Vagina (tissue), 2 donors: ENCODE measurements at regions not wholly inside any gene's neighbourhood (a gene's known extent, or its start where the extent isn't known, plus 50 kb on each side); places are given as distances from the start of the nearest gene placed in this dataset.

Experiments
- DNase-seq, 2 donors: peaks; one replicate each; pipeline ENCODE4 v3.0.0-alpha.2; 2017; ENCODE audit errors: extremely low spot score in 2 of 2
- H3K27ac ChIP-seq: fragments of 200-600 bp; sonication (generic); one replicate; pipeline ENCODE4 v1.5.1; 2019
- H3K27me3 ChIP-seq: fragments of 200-600 bp; sonication (generic); one replicate; pipeline ENCODE4 v1.5.1; 2019
- H3K36me3 ChIP-seq, 2 donors: fragments of 200-600 bp; sonication (generic); one replicate each; pipeline ENCODE4 v1.5.1; 2017 to 2019
- H3K4me1 ChIP-seq: fragments of 200-600 bp; sonication (generic); one replicate; pipeline ENCODE4 v1.5.1; 2019
- H3K4me3 ChIP-seq, 2 donors: fragments of 200-600 bp; sonication (generic); 1 replicate in 1 of 2; 2 replicates in 1 of 2; pipeline ENCODE4 v1.5.1; 2016 to 2019
- H3K9me3 ChIP-seq: fragments of 200-600 bp; sonication (generic); one replicate; pipeline ENCODE4 v1.5.1; 2019
- POLR2A ChIP-seq, 2 donors: fragments of 450-650 bp; IDR thresholded peaks; one replicate each; pipeline ENCODE4 v1.6.1; 2017; ENCODE audit warnings: antibody characterized with exemption in 2 of 2, mild to moderate bottlenecking in 2 of 2, moderate library complexity in 2 of 2
- POLR2AphosphoS5 ChIP-seq, 2 donors: sonication (generic); formaldehyde crosslinking; IDR thresholded peaks; one replicate each; pipeline ENCODE4 v1.9.0; 2017; ENCODE audit warnings: antibody characterized with exemption in 2 of 2, mild to moderate bottlenecking in 2 of 2, low read depth in 1 of 2; ENCODE audit not compliant: insufficient read depth in 1 of 2
- intact Hi-C: fragments of 100-400 bp; cut with DNase I; formaldehyde crosslinking; loops from one replicate; pipeline ENCODE4 v1.15.1; 2023
- TF ChIP-seq, protein P1 (sequence below), 3 experiments: fragments of 450-650 bp in 2 of 3; fragments of 200-600 bp in 1 of 3; sonication (generic) in 1 of 3; IDR thresholded peaks; one replicate each; pipeline ENCODE4 v1.5.1; 2017 to 2019; ENCODE audit warnings: antibody characterized with exemption in 3 of 3, mild to moderate bottlenecking in 2 of 3, moderate library complexity in 2 of 3

GRCh38 chr2:88329815-88330603 is 122.5 kb downstream of the FOXI3 start:
- no peak for TF ChIP-seq POLR2AphosphoS5 (IDR thresholded peaks at IDR 0.05; ENCODE audit: insufficient read depth in 1 of 2, low read depth in 1 of 2)
- TF ChIP-seq POLR2A (IDR thresholded peaks at IDR 0.05): no peak
- TF ChIP-seq, protein P1, sequence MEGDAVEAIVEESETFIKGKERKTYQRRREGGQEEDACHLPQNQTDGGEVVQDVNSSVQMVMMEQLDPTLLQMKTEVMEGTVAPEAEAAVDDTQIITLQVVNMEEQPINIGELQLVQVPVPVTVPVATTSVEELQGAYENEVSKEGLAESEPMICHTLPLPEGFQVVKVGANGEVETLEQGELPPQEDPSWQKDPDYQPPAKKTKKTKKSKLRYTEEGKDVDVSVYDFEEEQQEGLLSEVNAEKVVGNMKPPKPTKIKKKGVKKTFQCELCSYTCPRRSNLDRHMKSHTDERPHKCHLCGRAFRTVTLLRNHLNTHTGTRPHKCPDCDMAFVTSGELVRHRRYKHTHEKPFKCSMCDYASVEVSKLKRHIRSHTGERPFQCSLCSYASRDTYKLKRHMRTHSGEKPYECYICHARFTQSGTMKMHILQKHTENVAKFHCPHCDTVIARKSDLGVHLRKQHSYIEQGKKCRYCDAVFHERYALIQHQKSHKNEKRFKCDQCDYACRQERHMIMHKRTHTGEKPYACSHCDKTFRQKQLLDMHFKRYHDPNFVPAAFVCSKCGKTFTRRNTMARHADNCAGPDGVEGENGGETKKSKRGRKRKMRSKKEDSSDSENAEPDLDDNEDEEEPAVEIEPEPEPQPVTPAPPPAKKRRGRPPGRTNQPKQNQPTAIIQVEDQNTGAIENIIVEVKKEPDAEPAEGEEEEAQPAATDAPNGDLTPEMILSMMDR (IDR thresholded peaks at IDR 0.05): no peak
- no peak overlapping the region for H3K4me3 ChIP-seq
- H3K4me1 ChIP-seq: no peaks in the 10 kb centered on the region
- H3K27ac ChIP-seq: no peak overlapping the region
- H3K36me3 ChIP-seq: no peaks in the 10 kb centered on the region
- DNase-seq: no peak
- intact Hi-C loops: no loop called here
- H3K27me3 ChIP-seq: no peaks in the 10 kb centered on the region
- H3K9me3 ChIP-seq: no peaks in the 10 kb centered on the region

DNA sequence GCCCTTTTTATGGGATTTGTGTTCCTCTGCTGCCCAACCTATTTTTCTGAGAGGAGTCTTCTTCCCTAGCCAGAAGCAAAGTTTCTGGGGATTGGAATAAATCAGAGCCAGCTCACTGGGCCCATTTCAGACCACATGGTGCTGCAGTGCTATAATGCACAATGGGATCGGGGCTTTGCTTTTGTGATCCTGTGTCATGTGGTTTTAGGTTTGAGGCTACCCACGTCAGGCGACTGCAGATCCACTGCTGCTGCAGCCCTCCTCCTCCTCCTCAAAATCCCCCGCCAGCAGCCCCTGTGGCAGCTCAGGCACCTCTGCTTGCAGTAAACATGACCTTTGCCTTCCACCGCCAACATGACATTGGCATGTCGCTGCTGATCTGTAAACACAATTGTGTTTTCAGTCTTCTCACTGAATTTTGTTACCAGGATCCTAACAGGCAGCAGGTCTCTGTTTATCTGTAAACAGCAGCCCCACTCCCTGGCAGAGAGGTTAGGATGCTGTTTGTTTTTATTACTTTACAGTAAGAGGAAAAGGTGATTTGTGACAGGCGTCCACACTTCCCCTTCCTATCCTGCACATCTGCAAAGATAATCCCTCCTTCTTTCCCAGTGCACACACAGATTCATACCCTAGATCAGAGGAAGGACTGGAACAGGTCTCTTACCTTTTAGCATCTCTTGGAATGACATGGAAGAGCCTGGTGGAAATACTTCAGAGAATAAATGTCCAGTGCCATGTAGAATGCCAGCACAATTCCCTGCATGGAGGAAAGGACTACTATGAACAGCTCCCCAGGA is 130.8 kb downstream of the FOXI3 start:
- no peaks in the 10 kb centered on the region for H3K36me3 ChIP-seq
- no peak overlapping the region for H3K4me3 ChIP-seq
- no peak overlapping the region for H3K27ac ChIP-seq
- intact Hi-C loops: no loop called here
- no peak for DNase-seq
- H3K4me1 ChIP-seq: no peaks in the 10 kb centered on the region
- TF ChIP-seq POLR2A (IDR thresholded peaks at IDR 0.05) (no peak), POLR2AphosphoS5 (IDR thresholded peaks at IDR 0.05; ENCODE audit: insufficient read depth in 1 of 2, low read depth in 1 of 2) (no peak)
- TF ChIP-seq, protein P1 (IDR thresholded peaks at IDR 0.05): no peak
- H3K27me3 ChIP-seq: no peaks in the 10 kb centered on the region
- H3K9me3 ChIP-seq: peaks cover 10% of the 10 kb centered on the region

DNA sequence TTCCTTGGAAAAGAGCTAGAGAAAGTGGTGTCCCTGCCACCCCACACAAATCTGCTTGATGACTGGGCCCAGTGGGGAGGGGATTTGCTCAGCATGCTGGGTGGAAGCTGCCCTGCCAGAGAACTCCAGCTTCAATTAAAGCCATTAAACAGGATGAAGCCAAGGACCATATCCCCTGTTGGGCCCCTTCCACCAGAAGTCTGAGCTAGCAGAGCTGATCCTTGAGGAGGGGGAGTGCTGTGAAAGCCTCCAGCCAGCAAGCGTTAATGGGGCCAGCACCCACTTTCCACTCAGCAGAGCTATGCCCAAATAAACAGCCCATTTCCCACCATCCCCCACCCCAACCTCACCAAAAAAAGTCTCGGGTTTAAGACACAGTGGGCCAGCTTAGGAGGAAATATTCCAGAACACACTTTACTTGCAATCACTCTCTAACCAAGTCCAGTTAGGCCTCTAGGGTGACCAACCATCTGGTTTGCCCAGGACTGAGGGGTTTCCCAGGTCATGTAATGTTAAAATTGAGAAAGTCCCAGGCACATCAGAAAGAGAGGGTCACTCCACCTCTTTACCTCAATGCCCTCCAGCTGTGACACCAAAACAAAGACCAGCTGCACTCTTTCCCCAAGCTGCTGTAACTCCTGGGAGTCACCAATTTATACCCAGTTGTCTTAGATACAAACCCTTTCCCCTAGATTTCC is 132.3 kb downstream of the FOXI3 start:
- DNase-seq: no peak
- TF ChIP-seq POLR2AphosphoS5 (IDR thresholded peaks at IDR 0.05; ENCODE audit: insufficient read depth in 1 of 2, low read depth in 1 of 2): no peak
- no peak for TF ChIP-seq POLR2A (IDR thresholded peaks at IDR 0.05)
- TF ChIP-seq, protein P1 (IDR thresholded peaks at IDR 0.05): no peak
- Histone ChIP-seq H3K9me3 (peaks cover 10% of the 10 kb centered on the region), H3K4me3 (no peak overlapping the region), H3K4me1 (no peaks in the 10 kb centered on the region), H3K27ac (no peak overlapping the region), H3K36me3 (no peaks in the 10 kb centered on the region), H3K27me3 (no peaks in the 10 kb centered on the region)
- intact Hi-C loops: no loop called here

DNA sequence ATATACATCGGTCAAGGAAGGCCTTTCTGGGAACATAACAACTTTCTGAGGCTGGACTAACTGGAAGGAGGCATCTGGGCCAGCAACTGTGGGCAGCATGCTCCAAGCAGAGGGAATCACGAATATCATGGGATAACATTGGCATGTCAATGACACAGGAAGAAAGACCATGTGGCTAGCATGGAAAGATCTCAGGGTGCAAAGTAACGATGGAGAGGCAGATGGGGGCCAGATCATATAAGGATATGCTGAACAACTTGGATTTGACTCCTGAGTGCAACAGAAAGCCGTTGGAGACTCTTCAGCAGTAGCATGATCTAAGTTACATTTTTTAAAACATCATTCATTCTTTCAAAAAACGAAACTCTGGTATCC is 133.6 kb downstream of the FOXI3 start:
- no peaks in the 10 kb centered on the region for H3K4me1 ChIP-seq
- no peaks in the 10 kb centered on the region for H3K36me3 ChIP-seq
- TF ChIP-seq, protein P1 (IDR thresholded peaks at IDR 0.05): no peak
- no peak for TF ChIP-seq POLR2A (IDR thresholded peaks at IDR 0.05)
- TF ChIP-seq POLR2AphosphoS5 (IDR thresholded peaks at IDR 0.05; ENCODE audit: insufficient read depth in 1 of 2, low read depth in 1 of 2): no peak
- no peak overlapping the region for H3K4me3 ChIP-seq
- DNase-seq: no peak
- H3K9me3 ChIP-seq: peaks cover 10% of the 10 kb centered on the region
- no peaks in the 10 kb centered on the region for H3K27me3 ChIP-seq
- intact Hi-C loops: no loop called here
- no peak overlapping the region for H3K27ac ChIP-seq
